Liver (tissue), 8 donors: ENCODE measurements at regions not wholly inside any gene's neighbourhood (a gene's known extent, or its start where the extent isn't known, plus 50 kb on each side); places are given as distances from the start of the nearest gene placed in this dataset.

Experiments used
- DNase-seq: peaks from one replicate; pipeline ENCODE4 v3.0.0-alpha.2; 2017; ENCODE audit warnings: low spot score
- H3K27ac ChIP-seq, 2 donors: one replicate each; pipeline ENCODE4 v1.7.0; 2013; ENCODE audit warnings: inconsistent platforms in 2 of 2, low read length in 2 of 2, control low read depth in 1 of 2, low read depth in 1 of 2, mild to moderate bottlenecking in 1 of 2
- H3K27me3 ChIP-seq, 4 donors: one replicate each; pipeline versions ENCODE4 v1.6.1 to v1.7.0; 2013; ENCODE audit warnings: low read length in 3 of 4, inconsistent platforms in 1 of 4, mild to moderate bottlenecking in 1 of 4, moderate library complexity in 1 of 4; ENCODE audit not compliant: control insufficient read depth in 4 of 4, insufficient read depth in 4 of 4
- H3K36me3 ChIP-seq, 4 donors: one replicate each; pipeline versions ENCODE4 v1.6.1 to v1.7.0; 2013; ENCODE audit warnings: low read length in 3 of 4, mild to moderate bottlenecking in 3 of 4, low read depth in 1 of 4, moderate library complexity in 1 of 4; ENCODE audit not compliant: control insufficient read depth in 4 of 4, insufficient read depth in 3 of 4
- H3K4me1 ChIP-seq, 4 donors: one replicate each; pipeline versions ENCODE4 v1.6.1 to v1.7.0; 2013; ENCODE audit warnings: low read length in 3 of 4, mild to moderate bottlenecking in 3 of 4, moderate library complexity in 1 of 4; ENCODE audit not compliant: control insufficient read depth in 4 of 4, insufficient read depth in 4 of 4
- H3K4me3 ChIP-seq, 3 donors: one replicate each; pipeline versions ENCODE4 v1.6.1 to v1.7.0; 2013; ENCODE audit warnings: low read length in 3 of 3, control low read depth in 1 of 3, low read depth in 1 of 3, mild to moderate bottlenecking in 1 of 3
- H3K9ac ChIP-seq, 2 donors: one replicate each; pipeline ENCODE4 v1.7.0; 2013; ENCODE audit warnings: low read length in 2 of 2, mild to moderate bottlenecking in 2 of 2, moderate library complexity in 2 of 2, control low read depth in 1 of 2, low read depth in 1 of 2
- H3K9me3 ChIP-seq, 4 donors: one replicate each; pipeline versions ENCODE4 v1.6.1 to v1.7.0; 2013; ENCODE audit warnings: low read length in 3 of 4; ENCODE audit not compliant: control insufficient read depth in 4 of 4
- EGR1 ChIP-seq, 2 donors: IDR thresholded peaks; 2 replicates each; pipeline ENCODE4 v1.6.1; 2016 to 2018; ENCODE audit warnings: antibody characterized with exemption in 2 of 2, low read depth in 2 of 2
- FOXA1 ChIP-seq: IDR thresholded peaks from 2 replicates; pipeline ENCODE4 v1.6.1; 2016; ENCODE audit warnings: antibody characterized with exemption
- FOXA2 ChIP-seq: IDR thresholded peaks from 2 replicates; pipeline ENCODE4 v1.6.1; 2016; ENCODE audit warnings: antibody characterized with exemption
- GABPA ChIP-seq, 2 donors: IDR thresholded peaks in 1 of 2; conservative IDR thresholded peaks in 1 of 2; 2 replicates each; pipeline ENCODE4 v1.6.1; 2016; ENCODE audit warnings: antibody characterized with exemption in 2 of 2, mild to moderate bottlenecking in 1 of 2, moderate library complexity in 1 of 2
- HNF4A ChIP-seq, 2 donors: conservative IDR thresholded peaks; 2 replicates each; pipeline ENCODE4 v1.6.1; 2016; ENCODE audit warnings: antibody characterized with exemption in 2 of 2, mild to moderate bottlenecking in 2 of 2
- HNF4G ChIP-seq: IDR thresholded peaks from 2 replicates; pipeline ENCODE4 v1.6.1; 2016; ENCODE audit warnings: antibody characterized with exemption
- JUND ChIP-seq, 2 donors: IDR thresholded peaks; 2 replicates each; pipeline ENCODE4 v1.6.1; 2016; ENCODE audit warnings: antibody characterized with exemption in 2 of 2
- NR2F2 ChIP-seq: IDR thresholded peaks from 2 replicates; pipeline ENCODE4 v1.6.1; 2016; ENCODE audit warnings: antibody characterized with exemption
- RAD21 ChIP-seq, 2 donors: IDR thresholded peaks; 2 replicates each; pipeline ENCODE4 v1.6.1; 2016; ENCODE audit warnings: antibody characterized with exemption in 2 of 2, mild to moderate bottlenecking in 2 of 2
- RXRA ChIP-seq, 2 donors: IDR thresholded peaks; 2 replicates each; pipeline ENCODE4 v1.6.1; 2017 to 2018; ENCODE audit warnings: antibody characterized with exemption in 2 of 2, mild to moderate bottlenecking in 1 of 2
- SP1 ChIP-seq: IDR thresholded peaks from 2 replicates; pipeline ENCODE4 v1.6.1; 2018; ENCODE audit warnings: antibody characterized with exemption, mild to moderate bottlenecking
- TAF1 ChIP-seq: conservative IDR thresholded peaks from 2 replicates; pipeline ENCODE4 v1.6.1; 2016; ENCODE audit warnings: antibody characterized with exemption, mild to moderate bottlenecking
- YY1 ChIP-seq: IDR thresholded peaks from 2 replicates; pipeline ENCODE4 v1.6.1; 2016; ENCODE audit warnings: antibody characterized with exemption, mild to moderate bottlenecking
- WGBS: extraction: QIAGEN DNeasy Blood & Tissue Kit; methylation state at CpG from one replicate; pipeline ENCODE4 v1.1.7; 2013; 5-methylcytosine and 5-hydroxymethylcytosine counted together
- TF ChIP-seq, protein P1 (sequence below): IDR thresholded peaks from 2 replicates; pipeline ENCODE4 v1.6.1; 2016; ENCODE audit warnings: antibody characterized with exemption
- TF ChIP-seq, protein P2 (sequence below): fragments of 150-350 bp; IDR thresholded peaks from 2 replicates; pipeline ENCODE4 v1.5.1; 2017; ENCODE audit warnings: improper control_type of control experiment, low read depth, low read length; ENCODE audit not compliant: missing input control
- TF ChIP-seq, protein P3 (sequence below): IDR thresholded peaks from 2 replicates; pipeline ENCODE4 v1.6.1; 2016; ENCODE audit warnings: antibody characterized with exemption
- TF ChIP-seq, protein P4 (sequence below): IDR thresholded peaks from 2 replicates; pipeline ENCODE4 v1.6.1; 2016; ENCODE audit warnings: antibody characterized with exemption, mild to moderate bottlenecking
- TF ChIP-seq, protein P5 (sequence below): IDR thresholded peaks from 2 replicates; pipeline ENCODE4 v1.6.1; 2016; ENCODE audit warnings: antibody characterized with exemption
- donor health status: healthy.
- donor health status: healthy.
- donor health status: healthy.
- donor health status: healthy.
- donor health status: healthy.

DNA sequence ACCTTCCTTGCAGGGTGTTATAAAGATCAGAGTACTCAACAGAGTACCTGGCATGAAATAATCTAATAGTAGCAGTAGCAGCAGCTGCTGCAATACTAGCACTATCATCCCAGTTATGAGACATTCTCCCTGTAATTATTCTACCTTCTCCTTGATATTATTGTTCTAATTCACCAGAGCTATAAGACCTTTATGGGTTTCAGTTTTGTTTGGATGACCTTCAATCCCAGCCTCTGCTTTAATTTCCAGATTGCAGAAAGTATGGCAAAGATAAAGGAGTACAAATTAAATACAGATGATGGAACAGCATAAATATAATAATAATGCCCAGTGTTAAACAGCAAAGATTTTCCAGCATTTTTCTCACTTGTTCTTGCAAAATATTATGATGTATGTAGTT, 150.5 kb upstream of the MYLIP start:
- TF ChIP-seq FOXA2 = no peak
- TF ChIP-seq FOXA1 = no peak
- no peak for TF ChIP-seq YY1
- no peak overlapping the region for H3K27ac ChIP-seq
- H3K27me3 ChIP-seq = peaks cover 0 to 7% (median under 1%) of the 10 kb centered on the region in 4 donors
- H3K4me3 ChIP-seq = no peak overlapping the region
- no peaks in the 10 kb centered on the region for H3K4me1 ChIP-seq
- no peaks in the 10 kb centered on the region for H3K36me3 ChIP-seq
- no peak overlapping the region for H3K9ac ChIP-seq
- DNase-seq = no peak
- peaks cover 0 to 5% (median 4%) of the 10 kb centered on the region in 4 donors for H3K9me3 ChIP-seq

DNA sequence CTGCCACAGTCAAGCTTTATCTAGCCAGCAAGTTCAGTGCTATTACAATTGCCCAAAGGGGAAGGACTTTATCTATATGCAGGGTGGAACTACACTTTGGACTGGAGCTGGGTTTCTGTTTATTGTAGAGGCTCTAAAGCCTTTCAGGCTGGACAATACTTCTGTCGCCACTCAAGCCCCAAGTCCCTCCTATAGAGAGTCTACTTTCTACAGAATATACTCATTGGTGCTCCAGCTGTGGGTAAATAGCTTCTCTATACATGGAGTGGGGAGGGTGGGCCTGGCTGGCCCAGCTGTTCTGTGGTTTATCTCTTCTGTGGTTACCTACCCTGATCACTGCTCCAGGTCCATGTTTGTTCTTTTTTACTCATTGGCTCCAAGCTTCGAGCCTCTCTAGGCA, 151.8 kb upstream of the MYLIP start:
- H3K27ac ChIP-seq = no peak overlapping the region
- no peak overlapping the region for H3K4me3 ChIP-seq
- DNase-seq = no peak
- TF ChIP-seq SP1 (no peak), EGR1 (IDR thresholded peaks at IDR 0.05; ENCODE audit: low read depth in 2 of 2) (no peak), RAD21 (IDR thresholded peaks at IDR 0.05) (no peak), RXRA (IDR thresholded peaks at IDR 0.05) (no peak), GABPA (IDR thresholded peaks at IDR 0.05 in 1 of 2, conservative IDR thresholded peaks at IDR 0.05 in 1 of 2) (no peak), FOXA1 (no peak), NR2F2 (no peak), JUND (IDR thresholded peaks at IDR 0.05) (no peak), HNF4G (no peak), FOXA2 (no peak), TAF1 (no peak), YY1 (no peak), HNF4A (conservative IDR thresholded peaks at IDR 0.05) (no peak)
- TF ChIP-seq, protein P1, sequence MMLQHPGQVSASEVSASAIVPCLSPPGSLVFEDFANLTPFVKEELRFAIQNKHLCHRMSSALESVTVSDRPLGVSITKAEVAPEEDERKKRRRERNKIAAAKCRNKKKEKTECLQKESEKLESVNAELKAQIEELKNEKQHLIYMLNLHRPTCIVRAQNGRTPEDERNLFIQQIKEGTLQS = no peak
- TF ChIP-seq, protein P2, sequence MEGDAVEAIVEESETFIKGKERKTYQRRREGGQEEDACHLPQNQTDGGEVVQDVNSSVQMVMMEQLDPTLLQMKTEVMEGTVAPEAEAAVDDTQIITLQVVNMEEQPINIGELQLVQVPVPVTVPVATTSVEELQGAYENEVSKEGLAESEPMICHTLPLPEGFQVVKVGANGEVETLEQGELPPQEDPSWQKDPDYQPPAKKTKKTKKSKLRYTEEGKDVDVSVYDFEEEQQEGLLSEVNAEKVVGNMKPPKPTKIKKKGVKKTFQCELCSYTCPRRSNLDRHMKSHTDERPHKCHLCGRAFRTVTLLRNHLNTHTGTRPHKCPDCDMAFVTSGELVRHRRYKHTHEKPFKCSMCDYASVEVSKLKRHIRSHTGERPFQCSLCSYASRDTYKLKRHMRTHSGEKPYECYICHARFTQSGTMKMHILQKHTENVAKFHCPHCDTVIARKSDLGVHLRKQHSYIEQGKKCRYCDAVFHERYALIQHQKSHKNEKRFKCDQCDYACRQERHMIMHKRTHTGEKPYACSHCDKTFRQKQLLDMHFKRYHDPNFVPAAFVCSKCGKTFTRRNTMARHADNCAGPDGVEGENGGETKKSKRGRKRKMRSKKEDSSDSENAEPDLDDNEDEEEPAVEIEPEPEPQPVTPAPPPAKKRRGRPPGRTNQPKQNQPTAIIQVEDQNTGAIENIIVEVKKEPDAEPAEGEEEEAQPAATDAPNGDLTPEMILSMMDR = no peak
- TF ChIP-seq, protein P3, sequence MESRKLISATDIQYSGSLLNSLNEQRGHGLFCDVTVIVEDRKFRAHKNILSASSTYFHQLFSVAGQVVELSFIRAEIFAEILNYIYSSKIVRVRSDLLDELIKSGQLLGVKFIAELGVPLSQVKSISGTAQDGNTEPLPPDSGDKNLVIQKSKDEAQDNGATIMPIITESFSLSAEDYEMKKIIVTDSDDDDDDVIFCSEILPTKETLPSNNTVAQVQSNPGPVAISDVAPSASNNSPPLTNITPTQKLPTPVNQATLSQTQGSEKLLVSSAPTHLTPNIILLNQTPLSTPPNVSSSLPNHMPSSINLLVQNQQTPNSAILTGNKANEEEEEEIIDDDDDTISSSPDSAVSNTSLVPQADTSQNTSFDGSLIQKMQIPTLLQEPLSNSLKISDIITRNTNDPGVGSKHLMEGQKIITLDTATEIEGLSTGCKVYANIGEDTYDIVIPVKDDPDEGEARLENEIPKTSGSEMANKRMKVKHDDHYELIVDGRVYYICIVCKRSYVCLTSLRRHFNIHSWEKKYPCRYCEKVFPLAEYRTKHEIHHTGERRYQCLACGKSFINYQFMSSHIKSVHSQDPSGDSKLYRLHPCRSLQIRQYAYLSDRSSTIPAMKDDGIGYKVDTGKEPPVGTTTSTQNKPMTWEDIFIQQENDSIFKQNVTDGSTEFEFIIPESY = no peak
- TF ChIP-seq, protein P4, sequence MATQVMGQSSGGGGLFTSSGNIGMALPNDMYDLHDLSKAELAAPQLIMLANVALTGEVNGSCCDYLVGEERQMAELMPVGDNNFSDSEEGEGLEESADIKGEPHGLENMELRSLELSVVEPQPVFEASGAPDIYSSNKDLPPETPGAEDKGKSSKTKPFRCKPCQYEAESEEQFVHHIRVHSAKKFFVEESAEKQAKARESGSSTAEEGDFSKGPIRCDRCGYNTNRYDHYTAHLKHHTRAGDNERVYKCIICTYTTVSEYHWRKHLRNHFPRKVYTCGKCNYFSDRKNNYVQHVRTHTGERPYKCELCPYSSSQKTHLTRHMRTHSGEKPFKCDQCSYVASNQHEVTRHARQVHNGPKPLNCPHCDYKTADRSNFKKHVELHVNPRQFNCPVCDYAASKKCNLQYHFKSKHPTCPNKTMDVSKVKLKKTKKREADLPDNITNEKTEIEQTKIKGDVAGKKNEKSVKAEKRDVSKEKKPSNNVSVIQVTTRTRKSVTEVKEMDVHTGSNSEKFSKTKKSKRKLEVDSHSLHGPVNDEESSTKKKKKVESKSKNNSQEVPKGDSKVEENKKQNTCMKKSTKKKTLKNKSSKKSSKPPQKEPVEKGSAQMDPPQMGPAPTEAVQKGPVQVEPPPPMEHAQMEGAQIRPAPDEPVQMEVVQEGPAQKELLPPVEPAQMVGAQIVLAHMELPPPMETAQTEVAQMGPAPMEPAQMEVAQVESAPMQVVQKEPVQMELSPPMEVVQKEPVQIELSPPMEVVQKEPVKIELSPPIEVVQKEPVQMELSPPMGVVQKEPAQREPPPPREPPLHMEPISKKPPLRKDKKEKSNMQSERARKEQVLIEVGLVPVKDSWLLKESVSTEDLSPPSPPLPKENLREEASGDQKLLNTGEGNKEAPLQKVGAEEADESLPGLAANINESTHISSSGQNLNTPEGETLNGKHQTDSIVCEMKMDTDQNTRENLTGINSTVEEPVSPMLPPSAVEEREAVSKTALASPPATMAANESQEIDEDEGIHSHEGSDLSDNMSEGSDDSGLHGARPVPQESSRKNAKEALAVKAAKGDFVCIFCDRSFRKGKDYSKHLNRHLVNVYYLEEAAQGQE = no peak
- TF ChIP-seq, protein P5, sequence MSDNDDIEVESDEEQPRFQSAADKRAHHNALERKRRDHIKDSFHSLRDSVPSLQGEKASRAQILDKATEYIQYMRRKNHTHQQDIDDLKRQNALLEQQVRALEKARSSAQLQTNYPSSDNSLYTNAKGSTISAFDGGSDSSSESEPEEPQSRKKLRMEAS = no peak
- WGBS = 67% methylated on average over 2 of the region's 2 CpGs
- H3K4me1 ChIP-seq = no peaks in the 10 kb centered on the region
- H3K36me3 ChIP-seq = no peaks in the 10 kb centered on the region
- peaks cover 0 to 5% (median under 1%) of the 10 kb centered on the region in 4 donors for H3K27me3 ChIP-seq
- H3K9ac ChIP-seq = no peak overlapping the region
- peaks cover 0 to 12% (median 5%) of the 10 kb centered on the region in 4 donors for H3K9me3 ChIP-seq
